ENCODE measurements at regions not wholly inside any gene's neighbourhood (a gene's known extent, or its start where the extent isn't known, plus 50 kb on each side); places are given as distances from the start of the nearest gene placed in this dataset.

- no peaks in the 10 kb centered on the region for H3K27me3 ChIP-seq (ENCODE audit: control insufficient read depth, insufficient read depth, low read length)
- no peak overlapping the region for H3K4me3 ChIP-seq (ENCODE audit: low read depth, low read length)
- DNase-seq (ENCODE audit: low read depth) (no peak), FAIRE-seq (no peak)
- no peaks in the 10 kb centered on the region for H3K36me3 ChIP-seq (ENCODE audit: control insufficient read depth, insufficient read depth, low read length)
- TF ChIP-seq CTCF (IDR thresholded peaks at IDR 0.05; ENCODE audit: insufficient read depth, low read length, severe bottlenecking) = no peak
These were observed 1049.3 kb downstream of the NTRK3 start for GRCh38 chr15:87207251-87207650.

GRCh38 chr15:87201986-87202385 is 1054.6 kb downstream of the NTRK3 start:
- DNase-seq (ENCODE audit: low read depth) = no peak
- Histone ChIP-seq H3K4me3 (ENCODE audit: low read depth, low read length) (no peak overlapping the region), H3K27me3 (ENCODE audit: control insufficient read depth, insufficient read depth, low read length) (no peaks in the 10 kb centered on the region), H3K36me3 (ENCODE audit: control insufficient read depth, insufficient read depth, low read length) (no peaks in the 10 kb centered on the region)
- TF ChIP-seq CTCF (IDR thresholded peaks at IDR 0.05; ENCODE audit: insufficient read depth, low read length, severe bottlenecking) = no peak
- no peak for FAIRE-seq

- FAIRE-seq = no peak
- TF ChIP-seq CTCF (IDR thresholded peaks at IDR 0.05; ENCODE audit: insufficient read depth, low read length, severe bottlenecking) = no peak
These were observed 1056.4 kb downstream of the NTRK3 start for GRCh38 chr15:87200149-87200548.

GRCh38 chr15:87197981-87198380 is 1058.6 kb downstream of the NTRK3 start:
- no peak for DNase-seq (ENCODE audit: low read depth)
- no peak for TF ChIP-seq CTCF (IDR thresholded peaks at IDR 0.05; ENCODE audit: insufficient read depth, low read length, severe bottlenecking)
- no peak overlapping the region for H3K4me3 ChIP-seq (ENCODE audit: low read depth, low read length)
- H3K27me3 ChIP-seq (ENCODE audit: control insufficient read depth, insufficient read depth, low read length) = no peaks in the 10 kb centered on the region
- FAIRE-seq = no peak
- no peaks in the 10 kb centered on the region for H3K36me3 ChIP-seq (ENCODE audit: control insufficient read depth, insufficient read depth, low read length)

More at GRCh38 chr15:87200149-87200548, 1056.4 kb downstream of the NTRK3 start:
- no peak overlapping the region for H3K4me3 ChIP-seq (ENCODE audit: low read depth, low read length)
- H3K27me3 ChIP-seq (ENCODE audit: control insufficient read depth, insufficient read depth, low read length) = no peaks in the 10 kb centered on the region
- no peak for DNase-seq (ENCODE audit: low read depth)
- H3K36me3 ChIP-seq (ENCODE audit: control insufficient read depth, insufficient read depth, low read length) = no peaks in the 10 kb centered on the region

GRCh38 chr15:87196498-87196897 is 1060.0 kb downstream of the NTRK3 start:
- Histone ChIP-seq H3K36me3 (ENCODE audit: control insufficient read depth, insufficient read depth, low read length) (no peaks in the 10 kb centered on the region), H3K4me3 (ENCODE audit: low read depth, low read length) (no peak overlapping the region), H3K27me3 (ENCODE audit: control insufficient read depth, insufficient read depth, low read length) (no peaks in the 10 kb centered on the region)
- TF ChIP-seq CTCF (IDR thresholded peaks at IDR 0.05; ENCODE audit: insufficient read depth, low read length, severe bottlenecking) = no peak
- FAIRE-seq (no peak), DNase-seq (ENCODE audit: low read depth) (no peak)

GRCh38 chr15:87193481-87193880 is 1063.1 kb downstream of the NTRK3 start:
- TF ChIP-seq CTCF (IDR thresholded peaks at IDR 0.05; ENCODE audit: insufficient read depth, low read length, severe bottlenecking) = no peak
- Histone ChIP-seq H3K4me3 (ENCODE audit: low read depth, low read length) (no peak overlapping the region), H3K36me3 (ENCODE audit: control insufficient read depth, insufficient read depth, low read length) (no peaks in the 10 kb centered on the region), H3K27me3 (ENCODE audit: control insufficient read depth, insufficient read depth, low read length) (no peaks in the 10 kb centered on the region)
- no peak for FAIRE-seq
- DNase-seq (ENCODE audit: low read depth) = no peak

Data from bronchial epithelial cell (primary cell).